C4-2B (cell line): ENCODE measurements at regions not wholly inside any gene's neighbourhood (a gene's known extent, or its start where the extent isn't known, plus 50 kb on each side); places are given as distances from the start of the nearest gene placed in this dataset.

Experiments used
- CTCF ChIP-seq: fragments of 450-650 bp; conservative IDR thresholded peaks from 2 replicates; pipeline ENCODE4 v1.5.1; 2017; ENCODE audit warnings: mild to moderate bottlenecking
- ZFX ChIP-seq: fragments of 450-650 bp; IDR thresholded peaks from 2 replicates; pipeline ENCODE4 v1.6.1; 2017

- TF ChIP-seq CTCF (no peak), ZFX (no peak)
Observed at GRCh38 chr12:13727707-13728195, 253.7 kb downstream of the GRIN2B start.
